ENCODE measurements at regions not wholly inside any gene's neighbourhood (a gene's known extent, or its start where the extent isn't known, plus 50 kb on each side); places are given as distances from the start of the nearest gene placed in this dataset.
"Not testable (repeated sequence)": the region's sequence is repeated elsewhere in the genome, so short reads cannot be mapped to it uniquely, and the experiment has no call there.

GRCh38 chr22:48820481-48821345 is 1007.0 kb downstream of the BRD1 start:
- no peak for ATAC-seq (ENCODE audit: insufficient number of reproducible peaks, low FRiP score, low read depth)
- H3K4me1 ChIP-seq (ENCODE audit: control insufficient read depth in 1 of 2, low read depth in 2 of 2): no peaks in the 10 kb centered on the region
- TF ChIP-seq, protein P1, sequence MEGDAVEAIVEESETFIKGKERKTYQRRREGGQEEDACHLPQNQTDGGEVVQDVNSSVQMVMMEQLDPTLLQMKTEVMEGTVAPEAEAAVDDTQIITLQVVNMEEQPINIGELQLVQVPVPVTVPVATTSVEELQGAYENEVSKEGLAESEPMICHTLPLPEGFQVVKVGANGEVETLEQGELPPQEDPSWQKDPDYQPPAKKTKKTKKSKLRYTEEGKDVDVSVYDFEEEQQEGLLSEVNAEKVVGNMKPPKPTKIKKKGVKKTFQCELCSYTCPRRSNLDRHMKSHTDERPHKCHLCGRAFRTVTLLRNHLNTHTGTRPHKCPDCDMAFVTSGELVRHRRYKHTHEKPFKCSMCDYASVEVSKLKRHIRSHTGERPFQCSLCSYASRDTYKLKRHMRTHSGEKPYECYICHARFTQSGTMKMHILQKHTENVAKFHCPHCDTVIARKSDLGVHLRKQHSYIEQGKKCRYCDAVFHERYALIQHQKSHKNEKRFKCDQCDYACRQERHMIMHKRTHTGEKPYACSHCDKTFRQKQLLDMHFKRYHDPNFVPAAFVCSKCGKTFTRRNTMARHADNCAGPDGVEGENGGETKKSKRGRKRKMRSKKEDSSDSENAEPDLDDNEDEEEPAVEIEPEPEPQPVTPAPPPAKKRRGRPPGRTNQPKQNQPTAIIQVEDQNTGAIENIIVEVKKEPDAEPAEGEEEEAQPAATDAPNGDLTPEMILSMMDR (IDR thresholded peaks at IDR 0.05): no peak
- H3K9me3 ChIP-seq: no peaks in the 10 kb centered on the region
- no peak for DNase-seq (ENCODE audit: low spot score)
- H3K27ac ChIP-seq: no peak overlapping the region
- no peaks in the 10 kb centered on the region for H3K27me3 ChIP-seq (replicated peaks; ENCODE audit: insufficient read depth)
- no peaks in the 10 kb centered on the region for H3K36me3 ChIP-seq
- H3K4me3 ChIP-seq: no peak overlapping the region

- ATAC-seq (ENCODE audit: insufficient number of reproducible peaks, low FRiP score, low read depth) (no peak), DNase-seq (ENCODE audit: low spot score) (no peak)
- Histone ChIP-seq H3K9me3 (no peaks in the 10 kb centered on the region), H3K27me3 (replicated peaks; ENCODE audit: insufficient read depth) (no peaks in the 10 kb centered on the region), H3K4me3 (no peak overlapping the region), H3K27ac (no peak overlapping the region), H3K36me3 (no peaks in the 10 kb centered on the region), H3K4me1 (ENCODE audit: control insufficient read depth in 1 of 2, low read depth in 2 of 2) (no peaks in the 10 kb centered on the region)
- TF ChIP-seq, protein P1 (IDR thresholded peaks at IDR 0.05): no peak
Measured at GRCh38 chr22:48819961-48820360, 1007.7 kb downstream of the BRD1 start.

GRCh38 chr22:48819232-48819631 is 1008.4 kb downstream of the BRD1 start:
- ATAC-seq (ENCODE audit: insufficient number of reproducible peaks, low FRiP score, low read depth) (no peak), DNase-seq (ENCODE audit: low spot score) (no peak)
- H3K27ac ChIP-seq: no peak overlapping the region
- TF ChIP-seq, protein P1 (IDR thresholded peaks at IDR 0.05): no peak
- no peaks in the 10 kb centered on the region for H3K9me3 ChIP-seq
- H3K4me3 ChIP-seq: no peak overlapping the region
- no peaks in the 10 kb centered on the region for H3K36me3 ChIP-seq
- H3K27me3 ChIP-seq (replicated peaks; ENCODE audit: insufficient read depth): no peaks in the 10 kb centered on the region
- H3K4me1 ChIP-seq (ENCODE audit: control insufficient read depth in 1 of 2, low read depth in 2 of 2): no peaks in the 10 kb centered on the region

GRCh38 chr22:48817491-48817890 is 1010.2 kb downstream of the BRD1 start:
- not testable (repeated sequence) for H3K27ac ChIP-seq; ATAC-seq (ENCODE audit: insufficient number of reproducible peaks, low FRiP score, low read depth); H3K4me3 ChIP-seq; H3K4me1 ChIP-seq (ENCODE audit: control insufficient read depth in 1 of 2, low read depth in 2 of 2); H3K27me3 ChIP-seq (replicated peaks; ENCODE audit: insufficient read depth); DNase-seq (ENCODE audit: low spot score); H3K9me3 ChIP-seq; H3K36me3 ChIP-seq

DNA sequence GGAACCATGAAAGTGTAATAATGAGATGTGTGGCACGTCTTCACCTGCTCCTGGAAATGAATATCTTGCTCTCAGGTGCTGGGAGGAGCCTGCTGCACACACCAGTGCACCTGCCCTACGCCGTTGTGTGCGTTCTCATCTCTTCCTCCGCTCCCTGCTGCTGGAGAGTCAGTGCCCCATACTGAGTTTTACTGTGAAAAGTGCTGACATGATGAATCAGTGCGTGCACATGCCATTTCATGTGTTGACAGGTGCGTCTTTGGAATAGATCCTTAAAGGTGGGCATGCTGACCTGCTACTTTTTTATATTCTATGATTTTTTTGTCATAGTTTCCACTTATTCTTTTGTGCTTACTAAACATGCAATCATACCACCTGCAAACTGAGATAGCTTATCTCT is 1015.8 kb downstream of the BRD1 start:
- TF ChIP-seq, protein P1 (IDR thresholded peaks at IDR 0.05): no peak
- H3K4me3 ChIP-seq: no peak overlapping the region
- no peaks in the 10 kb centered on the region for H3K9me3 ChIP-seq
- no peak for ATAC-seq (ENCODE audit: insufficient number of reproducible peaks, low FRiP score, low read depth)
- no peak overlapping the region for H3K27ac ChIP-seq
- no peaks in the 10 kb centered on the region for H3K36me3 ChIP-seq
- H3K4me1 ChIP-seq (ENCODE audit: control insufficient read depth in 1 of 2, low read depth in 2 of 2): no peaks in the 10 kb centered on the region
- no peaks in the 10 kb centered on the region for H3K27me3 ChIP-seq (replicated peaks; ENCODE audit: insufficient read depth)
- no peak for DNase-seq (ENCODE audit: low spot score)
